GM12878 (cell line): ENCODE measurements at regions not wholly inside any gene's neighbourhood (a gene's known extent, or its start where the extent isn't known, plus 50 kb on each side); places are given as distances from the start of the nearest gene placed in this dataset.

Experiments used
- CEBPB ChIP-seq, 2 experiments: fragments of 150-350 bp in 1 of 2; IDR thresholded peaks; 2 replicates each; pipeline ENCODE4 v1.6.1; 2012 to 2014; ENCODE audit warnings: low read depth in 2 of 2, low read length in 2 of 2, borderline replicate concordance in 1 of 2, inconsistent platforms in 1 of 2
- JUND ChIP-seq: IDR thresholded peaks from 2 replicates; pipeline ENCODE4 v1.6.1; 2012; ENCODE audit warnings: low read depth, mild to moderate bottlenecking, low read length, improper control_type of control experiment, moderate library complexity
- POLR2A ChIP-seq: IDR thresholded peaks from 2 replicates; pipeline ENCODE4 v1.6.1; 2011; ENCODE audit warnings: low read depth, mild to moderate bottlenecking, low read length
- SRF ChIP-seq, 2 experiments: IDR thresholded peaks; 2 replicates each; pipeline ENCODE4 v1.6.1; 2011; ENCODE audit warnings: low read depth in 2 of 2, low read length in 2 of 2, mild to moderate bottlenecking in 1 of 2, moderate library complexity in 1 of 2
- TAF1 ChIP-seq: IDR thresholded peaks from 2 replicates; pipeline ENCODE4 v1.6.1; 2011; ENCODE audit warnings: mild to moderate bottlenecking, low read depth, low read length, borderline replicate concordance

- TF ChIP-seq CEBPB (IDR thresholded peaks at IDR 0.05; ENCODE audit: borderline replicate concordance in 1 of 2, low read depth in 2 of 2, low read length in 2 of 2) (no peak), JUND (no peak), TAF1 (no peak), SRF (IDR thresholded peaks at IDR 0.05; ENCODE audit: low read depth in 2 of 2, low read length in 2 of 2) (no peak), POLR2A (no peak)
Observed at GRCh38 chr9:15371448-15371845, 51.2 kb upstream of the SNAPC3 start.
